ENCODE measurements at regions not wholly inside any gene's neighbourhood (a gene's known extent, or its start where the extent isn't known, plus 50 kb on each side); places are given as distances from the start of the nearest gene placed in this dataset.

DNA sequence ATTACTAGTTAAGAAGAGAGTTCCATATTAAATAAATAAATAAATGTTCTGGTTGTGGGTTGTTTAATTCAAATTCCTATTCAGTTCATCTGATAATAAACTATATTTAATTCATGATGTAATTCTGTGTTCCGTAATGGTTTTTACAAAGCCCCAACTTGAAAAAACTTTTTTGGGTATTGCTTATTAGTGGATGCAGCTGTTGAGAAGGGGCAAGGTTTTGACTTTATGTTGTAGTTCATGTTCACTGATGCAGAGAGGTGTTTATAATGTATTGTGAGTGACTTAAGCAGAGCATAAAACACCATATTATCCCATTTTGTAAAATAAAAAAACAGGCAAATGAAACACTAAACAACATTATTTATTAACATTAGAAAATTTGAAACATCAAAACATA lies 107.3 kb upstream of the TNFSF11 start:
- TF ChIP-seq, protein P1, sequence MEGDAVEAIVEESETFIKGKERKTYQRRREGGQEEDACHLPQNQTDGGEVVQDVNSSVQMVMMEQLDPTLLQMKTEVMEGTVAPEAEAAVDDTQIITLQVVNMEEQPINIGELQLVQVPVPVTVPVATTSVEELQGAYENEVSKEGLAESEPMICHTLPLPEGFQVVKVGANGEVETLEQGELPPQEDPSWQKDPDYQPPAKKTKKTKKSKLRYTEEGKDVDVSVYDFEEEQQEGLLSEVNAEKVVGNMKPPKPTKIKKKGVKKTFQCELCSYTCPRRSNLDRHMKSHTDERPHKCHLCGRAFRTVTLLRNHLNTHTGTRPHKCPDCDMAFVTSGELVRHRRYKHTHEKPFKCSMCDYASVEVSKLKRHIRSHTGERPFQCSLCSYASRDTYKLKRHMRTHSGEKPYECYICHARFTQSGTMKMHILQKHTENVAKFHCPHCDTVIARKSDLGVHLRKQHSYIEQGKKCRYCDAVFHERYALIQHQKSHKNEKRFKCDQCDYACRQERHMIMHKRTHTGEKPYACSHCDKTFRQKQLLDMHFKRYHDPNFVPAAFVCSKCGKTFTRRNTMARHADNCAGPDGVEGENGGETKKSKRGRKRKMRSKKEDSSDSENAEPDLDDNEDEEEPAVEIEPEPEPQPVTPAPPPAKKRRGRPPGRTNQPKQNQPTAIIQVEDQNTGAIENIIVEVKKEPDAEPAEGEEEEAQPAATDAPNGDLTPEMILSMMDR (IDR thresholded peaks at IDR 0.05; ENCODE audit: poor library complexity, severe bottlenecking): no peak
- no peak for TF ChIP-seq EZH2 (IDR thresholded peaks at IDR 0.05; ENCODE audit: borderline replicate concordance, insufficient read depth, low read length, poor library complexity, severe bottlenecking)
- no peak for TF ChIP-seq TAF1 (IDR thresholded peaks at IDR 0.05; ENCODE audit: low read depth)
- TF ChIP-seq RAD21 (conservative IDR thresholded peaks at IDR 0.05): no peak
- TF ChIP-seq, protein P2, sequence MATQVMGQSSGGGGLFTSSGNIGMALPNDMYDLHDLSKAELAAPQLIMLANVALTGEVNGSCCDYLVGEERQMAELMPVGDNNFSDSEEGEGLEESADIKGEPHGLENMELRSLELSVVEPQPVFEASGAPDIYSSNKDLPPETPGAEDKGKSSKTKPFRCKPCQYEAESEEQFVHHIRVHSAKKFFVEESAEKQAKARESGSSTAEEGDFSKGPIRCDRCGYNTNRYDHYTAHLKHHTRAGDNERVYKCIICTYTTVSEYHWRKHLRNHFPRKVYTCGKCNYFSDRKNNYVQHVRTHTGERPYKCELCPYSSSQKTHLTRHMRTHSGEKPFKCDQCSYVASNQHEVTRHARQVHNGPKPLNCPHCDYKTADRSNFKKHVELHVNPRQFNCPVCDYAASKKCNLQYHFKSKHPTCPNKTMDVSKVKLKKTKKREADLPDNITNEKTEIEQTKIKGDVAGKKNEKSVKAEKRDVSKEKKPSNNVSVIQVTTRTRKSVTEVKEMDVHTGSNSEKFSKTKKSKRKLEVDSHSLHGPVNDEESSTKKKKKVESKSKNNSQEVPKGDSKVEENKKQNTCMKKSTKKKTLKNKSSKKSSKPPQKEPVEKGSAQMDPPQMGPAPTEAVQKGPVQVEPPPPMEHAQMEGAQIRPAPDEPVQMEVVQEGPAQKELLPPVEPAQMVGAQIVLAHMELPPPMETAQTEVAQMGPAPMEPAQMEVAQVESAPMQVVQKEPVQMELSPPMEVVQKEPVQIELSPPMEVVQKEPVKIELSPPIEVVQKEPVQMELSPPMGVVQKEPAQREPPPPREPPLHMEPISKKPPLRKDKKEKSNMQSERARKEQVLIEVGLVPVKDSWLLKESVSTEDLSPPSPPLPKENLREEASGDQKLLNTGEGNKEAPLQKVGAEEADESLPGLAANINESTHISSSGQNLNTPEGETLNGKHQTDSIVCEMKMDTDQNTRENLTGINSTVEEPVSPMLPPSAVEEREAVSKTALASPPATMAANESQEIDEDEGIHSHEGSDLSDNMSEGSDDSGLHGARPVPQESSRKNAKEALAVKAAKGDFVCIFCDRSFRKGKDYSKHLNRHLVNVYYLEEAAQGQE (IDR thresholded peaks at IDR 0.05; ENCODE audit: borderline replicate concordance): no peak
- no peak for TF ChIP-seq POLR2AphosphoS5 (IDR thresholded peaks at IDR 0.05)
- TF ChIP-seq EP300 (conservative IDR thresholded peaks at IDR 0.05; ENCODE audit: poor library complexity, severe bottlenecking): no peak
- TF ChIP-seq MXI1 (conservative IDR thresholded peaks at IDR 0.05; ENCODE audit: poor library complexity, severe bottlenecking): no peak
- TF ChIP-seq SMC3 (conservative IDR thresholded peaks at IDR 0.05; ENCODE audit: poor library complexity): no peak

All from neural cell (in vitro differentiated cells).